ENCODE measurements at regions not wholly inside any gene's neighbourhood (a gene's known extent, or its start where the extent isn't known, plus 50 kb on each side); places are given as distances from the start of the nearest gene placed in this dataset.
"Not testable (repeated sequence)": the region's sequence is repeated elsewhere in the genome, so short reads cannot be mapped to it uniquely, and the experiment has no call there.

DNA sequence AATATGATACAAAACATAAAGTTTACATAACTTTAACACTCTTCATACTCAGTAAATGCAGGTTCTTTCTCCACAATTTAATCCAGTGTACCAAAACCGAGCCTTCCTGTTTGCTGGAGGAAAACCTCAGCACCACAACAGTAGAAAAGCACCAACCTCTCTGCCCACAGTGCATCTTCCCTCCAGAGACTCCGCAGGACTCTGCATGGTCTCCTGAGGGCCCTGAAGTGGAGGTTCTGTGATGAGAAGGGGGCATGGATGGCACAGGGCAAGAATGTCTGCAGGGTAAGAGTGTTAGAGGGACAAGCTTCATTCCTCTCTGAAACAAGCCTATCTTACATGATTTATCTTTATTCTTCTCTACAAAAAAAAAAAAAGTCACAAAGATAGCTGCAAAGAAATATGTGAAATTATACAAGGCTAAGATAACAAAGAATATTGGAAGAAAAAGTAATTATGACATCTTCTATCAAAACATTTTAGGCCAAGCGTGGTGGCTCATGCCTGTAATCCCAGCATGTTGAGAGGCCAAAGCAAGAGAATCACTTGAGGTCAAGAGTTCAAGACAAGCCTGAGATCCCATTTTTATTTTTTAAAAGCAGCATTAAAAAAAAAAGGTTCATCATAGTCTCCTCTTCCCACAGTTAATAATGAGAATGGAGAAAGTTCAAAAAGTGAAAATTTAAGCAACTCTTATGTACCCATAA is 102.0 kb downstream of the VPREB1 start:
- no peak for DNase-seq

- no peak for DNase-seq
Measured at GRCh38 chr22:22348127-22348814, 103.7 kb downstream of the VPREB1 start.

GRCh38 chr22:22348815-22349454 is 104.3 kb downstream of the VPREB1 start:
- no peak for DNase-seq

DNA sequence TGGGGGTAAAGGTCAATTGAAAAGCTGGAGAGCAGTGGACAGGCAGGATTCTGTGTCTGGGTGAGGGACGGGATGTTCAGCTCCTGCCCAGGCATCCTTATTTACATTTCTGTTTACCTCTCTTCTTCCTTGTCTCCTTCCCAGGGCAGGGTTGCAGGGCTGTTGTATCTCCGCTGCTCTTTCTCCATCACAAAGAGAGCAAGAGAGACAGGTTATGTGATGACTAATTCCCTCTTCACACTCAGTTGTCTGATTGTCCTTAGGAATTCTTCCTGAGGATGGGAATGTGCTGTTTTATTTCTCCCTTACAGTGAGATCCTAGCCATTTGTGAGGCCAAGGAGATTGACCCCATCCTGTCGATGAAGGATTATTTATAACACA is 104.9 kb downstream of the VPREB1 start:
- DNase-seq, result no peak

- DNase-seq, result no peak
Measured at GRCh38 chr22:22351366-22351765, 106.8 kb downstream of the VPREB1 start.

DNA sequence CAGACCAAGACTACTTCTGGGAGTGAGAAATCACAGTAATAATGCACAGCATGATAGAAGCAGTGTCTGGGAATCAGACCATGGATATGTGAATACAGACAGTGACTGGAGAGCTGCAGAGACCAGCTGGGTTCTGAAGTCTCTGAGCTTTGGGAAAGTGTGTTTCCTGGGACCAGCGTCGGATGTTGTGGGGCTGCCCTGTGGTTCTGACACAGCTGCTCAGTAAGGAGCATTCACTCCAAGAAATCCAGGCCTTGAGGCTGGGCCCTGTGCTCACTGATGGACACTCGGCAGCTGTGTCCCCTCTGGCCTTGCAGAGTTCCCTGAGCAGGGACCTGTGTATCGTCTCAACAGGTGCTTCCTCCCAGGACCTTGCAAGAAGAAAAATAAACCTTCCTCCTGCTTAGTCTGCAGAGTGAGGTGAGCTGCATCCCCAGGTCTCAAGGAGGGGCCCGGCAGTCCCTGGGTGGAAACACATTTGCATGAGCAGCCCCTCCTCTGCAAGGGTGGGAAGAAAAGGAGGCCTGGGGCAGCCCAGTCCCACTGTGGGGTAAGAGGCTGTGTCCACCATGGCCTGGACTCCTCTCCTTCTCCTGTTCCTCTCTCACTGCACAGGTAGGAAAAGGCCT is 107.9 kb downstream of the VPREB1 start:
- DNase-seq, result no peak

- no peak for DNase-seq
Measured at GRCh38 chr22:22355096-22355834, 110.7 kb downstream of the VPREB1 start.

DNA sequence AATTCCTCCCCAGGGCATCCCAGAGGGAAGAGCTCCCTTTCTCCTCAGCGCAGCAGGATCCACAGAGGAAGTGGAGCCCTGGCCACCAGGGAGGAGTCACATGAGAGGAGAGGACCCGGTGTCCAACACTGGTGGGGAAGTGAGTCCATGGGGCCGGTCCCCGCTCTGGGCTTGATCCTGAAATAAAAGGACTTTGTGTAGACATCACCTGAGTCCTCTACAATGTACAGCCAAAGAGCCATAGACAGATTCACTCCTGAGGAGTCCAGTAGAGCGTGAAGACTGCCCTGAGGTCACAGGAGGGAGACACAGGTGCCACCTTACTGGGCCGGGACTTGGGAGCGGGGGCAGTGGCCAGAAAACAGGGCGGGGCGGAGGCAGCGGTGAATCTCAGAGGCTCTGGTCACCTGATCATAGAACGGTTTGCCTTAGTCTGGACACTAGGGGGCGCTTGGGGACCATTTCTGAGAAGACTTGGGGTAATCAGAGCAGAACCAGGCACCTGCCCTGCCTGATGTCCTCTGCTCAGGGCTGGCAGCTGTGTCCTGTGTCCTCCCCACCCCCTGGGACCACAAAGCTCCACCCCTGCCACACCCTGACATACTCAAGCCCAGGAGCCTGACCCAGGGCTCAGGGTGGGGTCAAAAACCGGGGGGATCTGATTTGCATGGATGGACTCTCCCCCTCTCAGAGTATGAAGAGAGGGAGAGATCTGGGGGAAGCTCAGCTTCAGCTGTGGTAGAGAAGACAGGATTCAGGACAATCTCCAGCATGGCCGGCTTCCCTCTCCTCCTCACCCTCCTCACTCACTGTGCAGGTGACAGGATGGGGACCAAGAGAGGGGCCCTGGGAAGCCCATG is 112.7 kb downstream of the VPREB1 start:
- DNase-seq, result peak; percentile 39

DNA sequence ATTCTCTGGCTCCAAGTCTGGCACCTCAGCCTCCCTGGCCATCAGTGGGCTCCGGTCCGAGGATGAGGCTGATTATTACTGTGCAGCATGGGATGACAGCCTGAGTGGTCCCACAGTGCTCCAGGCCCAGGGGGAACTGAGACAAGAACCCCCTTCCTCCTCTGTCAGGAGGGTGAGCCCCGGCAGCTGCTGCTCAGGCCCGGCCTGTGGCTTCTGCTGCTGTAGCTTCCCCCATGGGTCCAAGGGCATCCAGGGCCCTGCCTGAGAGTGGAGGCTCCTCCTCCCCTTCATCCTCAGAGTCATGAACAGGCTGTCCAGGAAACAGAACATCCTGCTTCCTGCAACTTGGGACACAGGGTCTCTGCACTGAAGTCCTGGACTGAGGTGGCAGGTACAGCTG is 113.6 kb downstream of the VPREB1 start:
- DNase-seq, result no peak

DNA sequence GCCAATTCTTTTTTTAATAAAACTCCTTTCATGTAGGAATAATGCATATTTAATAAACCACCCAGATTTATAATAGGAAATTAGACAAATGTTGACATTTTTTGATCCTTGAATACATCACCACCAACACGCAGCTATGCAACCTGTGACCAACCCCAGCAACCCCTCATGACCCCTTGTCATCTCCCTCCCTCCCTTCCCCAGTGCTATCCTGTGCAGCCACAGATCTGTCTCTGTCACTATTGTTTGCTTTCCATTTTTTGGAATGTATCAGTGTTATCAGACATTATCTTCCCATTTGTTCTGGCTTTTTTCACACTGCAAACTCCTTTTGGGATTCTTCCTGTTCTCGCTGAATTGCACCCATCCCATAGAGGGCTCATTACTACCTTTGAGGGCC is 114.1 kb downstream of the VPREB1 start:
- DNase-seq, result no peak

- no peak for DNase-seq
Measured at GRCh38 chr22:22359465-22359864, 114.9 kb downstream of the VPREB1 start.

DNA sequence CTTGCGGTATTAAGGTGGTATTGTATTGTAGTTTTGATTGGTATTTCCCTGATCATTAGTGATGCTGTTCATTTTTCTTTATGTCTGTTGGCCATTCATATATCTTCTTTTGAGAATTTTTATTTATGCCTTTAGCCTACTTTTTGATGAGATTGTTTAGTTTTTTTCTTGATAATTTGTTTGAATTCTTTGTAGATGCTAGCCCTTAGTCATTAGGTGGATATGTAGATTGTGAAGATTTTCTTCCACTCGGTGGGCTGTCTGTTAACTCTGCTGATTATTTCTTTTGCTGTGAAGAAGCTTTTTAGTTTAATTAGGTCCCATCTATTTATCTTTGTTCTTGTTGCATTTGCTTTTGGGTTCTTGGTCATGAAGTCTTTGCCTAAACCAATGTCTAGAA is 115.4 kb downstream of the VPREB1 start:
- no peak for DNase-seq

DNA sequence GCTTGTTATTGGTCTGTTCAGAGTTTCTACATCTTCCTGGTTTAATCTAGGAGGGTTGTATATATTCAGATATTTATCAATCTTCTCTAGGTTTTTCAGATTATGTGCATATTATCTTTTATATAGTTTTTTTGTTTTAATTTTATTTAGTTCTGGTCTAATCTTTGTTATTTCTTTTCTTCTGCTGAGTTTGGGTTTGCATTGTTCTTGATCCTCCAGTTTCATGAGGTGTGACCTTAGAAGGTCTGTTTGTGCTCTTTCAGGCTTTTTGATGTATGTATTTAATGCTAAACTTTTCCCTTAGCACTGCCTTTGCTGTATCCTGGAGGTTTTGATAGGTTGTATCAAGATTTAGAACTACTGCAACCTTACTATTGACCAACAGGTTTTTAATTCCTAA is 117.7 kb downstream of the VPREB1 start:
- DNase-seq, result no peak

DNA sequence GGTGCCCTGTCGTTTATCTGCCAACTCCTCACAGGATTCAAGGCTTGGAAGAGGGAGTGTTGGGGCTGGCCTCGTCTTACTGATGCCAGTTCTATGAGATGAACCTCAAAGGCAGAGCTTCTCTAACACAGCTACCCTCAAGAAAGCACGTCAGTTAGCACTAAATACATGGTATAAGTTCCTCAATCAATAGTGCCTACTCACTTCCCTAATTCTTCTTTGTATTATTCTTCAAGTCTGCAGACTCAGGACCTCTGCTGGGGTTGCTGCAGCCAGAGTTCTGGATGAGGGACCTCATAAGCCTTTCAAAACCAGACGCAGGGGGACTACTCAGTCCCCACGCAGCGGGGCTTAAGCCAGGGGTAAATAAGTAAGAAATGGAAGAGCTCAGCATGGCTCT is 118.3 kb downstream of the VPREB1 start:
- DNase-seq, result no peak

DNA sequence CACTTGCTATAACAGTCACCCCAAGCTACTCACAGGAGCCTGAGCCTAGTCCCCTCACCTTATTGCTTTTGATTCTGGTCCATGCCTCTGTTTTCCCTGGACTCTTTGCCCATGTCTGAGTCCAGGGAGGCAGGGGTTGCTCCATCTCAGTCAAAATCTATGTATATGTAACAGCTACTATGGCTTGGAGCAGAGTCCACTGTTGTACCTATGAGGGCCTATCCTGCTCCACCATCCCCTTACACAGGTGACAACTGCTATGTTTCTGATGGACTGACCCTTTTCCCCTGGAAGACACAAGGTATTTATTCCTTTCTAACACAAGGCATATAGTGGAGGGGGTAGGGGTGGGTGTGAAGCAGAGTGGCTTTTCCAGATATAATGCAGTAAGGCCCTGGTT is 119.6 kb downstream of the VPREB1 start:
- no peak for DNase-seq

- DNase-seq, result no peak
Measured at GRCh38 chr22:22366537-22366936, 122.0 kb downstream of the VPREB1 start.

DNA sequence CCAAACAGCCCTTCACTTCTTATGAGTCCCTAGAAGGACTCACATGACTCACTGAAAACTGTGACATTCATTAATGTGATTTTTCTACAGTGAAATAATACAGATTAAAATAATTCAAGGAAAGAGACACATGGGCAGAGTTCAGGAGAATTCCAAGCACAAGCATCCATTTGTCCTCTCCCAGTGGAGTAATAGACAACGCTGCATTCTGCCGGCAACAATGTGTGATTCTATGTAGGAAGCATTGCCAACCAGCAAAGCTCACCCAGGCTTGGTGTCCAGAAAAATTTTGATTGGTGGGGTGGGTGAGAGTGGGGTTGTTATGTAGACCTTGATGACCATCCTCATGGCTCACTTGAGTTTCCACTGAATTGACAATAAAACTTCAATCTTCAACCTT is 123.9 kb downstream of the VPREB1 start:
- no peak for DNase-seq

DNA sequence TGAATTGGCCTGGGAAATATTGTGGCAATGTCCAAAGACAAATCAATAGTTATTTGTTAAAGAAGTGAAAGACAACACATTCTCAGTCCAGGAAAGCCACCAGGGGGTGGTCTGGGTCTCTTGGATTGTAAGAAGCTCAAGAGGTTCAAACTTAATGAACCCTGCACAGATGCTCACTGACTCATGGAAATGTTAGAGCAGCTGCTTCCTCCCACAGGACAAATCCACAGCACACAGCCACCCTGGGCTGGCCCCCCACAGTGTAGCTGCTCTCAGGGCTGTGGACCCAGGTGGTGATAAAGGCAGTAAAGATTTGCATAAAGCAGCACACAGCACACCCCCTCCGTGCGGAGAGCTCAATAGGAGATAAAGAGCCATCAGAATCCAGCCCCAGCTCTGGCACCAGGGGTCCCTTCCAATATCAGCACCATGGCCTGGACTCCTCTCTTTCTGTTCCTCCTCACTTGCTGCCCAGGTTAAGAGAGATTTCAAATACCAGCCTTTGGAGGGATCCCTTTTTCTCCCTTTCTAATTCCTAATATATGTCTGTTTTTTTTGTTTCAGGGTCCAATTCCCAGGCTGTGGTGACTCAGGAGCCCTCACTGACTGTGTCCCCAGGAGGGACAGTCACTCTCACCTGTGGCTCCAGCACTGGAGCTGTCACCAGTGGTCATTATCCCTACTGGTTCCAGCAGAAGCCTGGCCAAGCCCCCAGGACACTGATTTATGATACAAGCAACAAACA is 124.8 kb downstream of the VPREB1 start:
- not testable (repeated sequence) for DNase-seq

DNA sequence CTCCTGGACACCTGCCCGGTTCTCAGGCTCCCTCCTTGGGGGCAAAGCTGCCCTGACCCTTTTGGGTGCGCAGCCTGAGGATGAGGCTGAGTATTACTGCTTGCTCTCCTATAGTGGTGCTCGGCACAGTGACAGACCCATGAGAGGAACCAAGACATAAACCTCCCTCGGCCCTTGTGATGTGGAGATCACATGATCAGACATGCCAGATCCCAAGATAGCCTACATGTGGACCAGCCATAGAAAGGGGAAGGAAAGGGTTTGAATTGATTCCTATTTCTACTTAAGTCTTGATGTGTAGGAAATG is 125.3 kb downstream of the VPREB1 start:
- DNase-seq, result no peak

DNA sequence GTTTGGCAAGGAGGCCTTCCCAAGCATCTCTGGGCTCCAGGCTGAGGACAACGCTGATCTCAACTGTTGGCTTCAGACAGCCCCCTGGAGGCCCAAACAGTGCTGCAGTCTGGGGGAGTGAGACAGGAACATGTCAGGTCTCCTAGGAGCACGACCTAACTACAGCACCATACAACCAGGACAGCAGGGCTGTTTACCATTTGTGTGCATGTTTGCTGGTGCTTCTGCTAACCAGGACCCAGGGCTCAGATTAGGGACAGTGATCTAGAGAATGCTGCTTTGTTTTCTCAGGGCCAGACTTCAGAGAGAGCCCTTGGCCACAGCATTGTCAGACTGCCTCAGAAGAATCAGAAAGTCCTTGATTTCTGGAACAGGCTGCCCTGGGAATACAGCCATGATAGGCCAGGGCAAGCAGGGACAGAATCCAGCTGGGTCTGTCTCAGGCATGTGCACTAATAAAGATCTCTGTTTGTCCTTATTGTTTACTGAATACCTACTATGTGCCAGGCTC is 126.5 kb downstream of the VPREB1 start:
- DNase-seq, result no peak

- DNase-seq, result no peak
Measured at GRCh38 chr22:22372086-22372485, 127.5 kb downstream of the VPREB1 start.

All from NCI-H1048 (cell line).